GM13976 (cell line): ENCODE measurements at regions not wholly inside any gene's neighbourhood (a gene's known extent, or its start where the extent isn't known, plus 50 kb on each side); places are given as distances from the start of the nearest gene placed in this dataset.

Experiments
- DNase-seq: peaks from one replicate; pipeline ENCODE4 v3.0.0; 2012; ENCODE audit warnings: low spot score
- CTCF ChIP-seq: IDR thresholded peaks from 2 replicates; pipeline ENCODE4 v1.5.1; 2012; ENCODE audit warnings: borderline replicate concordance, mild to moderate bottlenecking; ENCODE audit not compliant: insufficient read depth; ENCODE audit errors: extremely low read depth, missing control alignments, control extremely low read depth
- in situ Hi-C: fragments of 300-500 bp; cut with MboI; formaldehyde crosslinking; loops from one replicate; pipeline ENCODE4 v1.12.0; 2022; ENCODE audit warnings: low sequenced_read_pairs, mixed read lengths, inconsistent platforms; ENCODE audit not compliant: unreplicated experiment

- in situ Hi-C loops, result no loop called here
- DNase-seq, result no peak
- no peak for TF ChIP-seq CTCF
Measured at GRCh38 chr6:78551361-78551760, 316.0 kb upstream of the IRAK1BP1 start.

DNA sequence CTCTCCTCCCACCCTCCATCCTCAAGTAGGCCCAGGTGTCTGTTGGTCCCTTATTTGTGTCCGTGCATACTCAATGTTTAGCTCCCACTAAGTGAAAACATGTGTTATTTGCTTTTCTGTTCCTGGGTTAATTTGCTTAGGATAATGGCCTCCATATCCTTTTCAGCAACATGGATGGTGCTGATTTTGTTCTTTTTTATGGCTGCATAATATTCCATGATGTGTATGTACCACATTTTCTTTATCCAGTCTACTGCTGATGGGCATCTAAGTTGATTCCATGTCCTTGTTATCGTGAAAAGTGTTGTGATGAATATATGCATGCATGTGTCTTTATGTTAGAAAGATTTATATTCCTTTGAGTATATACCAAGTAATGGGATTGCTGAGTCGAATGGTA, 314.9 kb upstream of the IRAK1BP1 start:
- DNase-seq, result no peak
- in situ Hi-C loops, result no loop called here
- no peak for TF ChIP-seq CTCF

- no peak for TF ChIP-seq CTCF
- in situ Hi-C loops, result no loop called here
Measured at GRCh38 chr6:78554341-78554740, 313.0 kb upstream of the IRAK1BP1 start.

GRCh38 chr6:78559056-78559455, 308.3 kb upstream of the IRAK1BP1 start:
- in situ Hi-C loops, result no loop called here
- no peak for DNase-seq
- no peak for TF ChIP-seq CTCF

More at GRCh38 chr6:78554341-78554740, 313.0 kb upstream of the IRAK1BP1 start:
- DNase-seq, result no peak

DNA sequence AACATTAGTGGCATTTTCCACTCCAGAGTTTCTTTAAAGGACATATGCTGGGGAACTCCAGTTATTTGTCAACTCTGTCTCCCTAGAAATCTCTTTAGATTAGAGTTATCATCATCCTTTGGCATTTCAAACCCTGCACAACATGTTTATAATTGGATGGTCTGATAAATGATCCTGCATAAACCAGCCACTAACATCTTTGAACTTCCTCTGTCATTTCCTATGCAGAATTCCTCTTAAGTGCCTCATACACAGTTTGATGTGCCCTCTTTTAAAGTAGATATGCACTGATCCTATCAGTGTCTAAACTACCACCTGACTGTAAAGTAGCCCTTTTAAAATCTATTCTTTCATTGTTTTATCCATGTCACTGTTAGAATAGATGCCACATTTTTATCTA, 306.3 kb upstream of the IRAK1BP1 start:
- TF ChIP-seq CTCF, result no peak
- in situ Hi-C loops, result no loop called here
- DNase-seq, result no peak

- TF ChIP-seq CTCF, result no peak
- in situ Hi-C loops, result no loop called here
- no peak for DNase-seq
Measured at GRCh38 chr6:78565997-78566396, 301.4 kb upstream of the IRAK1BP1 start.

- no peak for TF ChIP-seq CTCF
- in situ Hi-C loops, result no loop called here
- DNase-seq, result no peak
Measured at GRCh38 chr6:78570044-78570443, 297.3 kb upstream of the IRAK1BP1 start.
